GM18499 (cell line): ENCODE measurements at regions not wholly inside any gene's neighbourhood (a gene's known extent, or its start where the extent isn't known, plus 50 kb on each side); places are given as distances from the start of the nearest gene placed in this dataset.
A peak's percentile ranks its signal among the peaks of the same experiment; 100 is the strongest.
"Not testable (repeated sequence)": the region's sequence is repeated elsewhere in the genome, so short reads cannot be mapped to it uniquely, and the experiment has no call there.

Experiments
- ATAC-seq: cut with Tn5 transposase; IDR thresholded peaks from one replicate; pipeline ENCODE4 v1.9.1; 2021; ENCODE audit warnings: moderate number of reproducible peaks; ENCODE audit not compliant: insufficient read depth, unreplicated experiment

- no peak for ATAC-seq
These were observed 368.3 kb upstream of the OLFM3 start for GRCh38 chr1:102365071-102365470.

- ATAC-seq: no peak
These were observed 339.9 kb upstream of the OLFM3 start for GRCh38 chr1:102336602-102337001.

GRCh38 chr1:102318104-102318806 lies 321.5 kb upstream of the OLFM3 start:
- ATAC-seq: no peak

GRCh38 chr1:102315096-102315495 lies 318.4 kb upstream of the OLFM3 start:
- ATAC-seq: no peak

GRCh38 chr1:102296116-102296515 lies 299.4 kb upstream of the OLFM3 start:
- no peak for ATAC-seq

- no peak for ATAC-seq
These were observed 286.2 kb upstream of the OLFM3 start for GRCh38 chr1:102282955-102283354.

- no peak for ATAC-seq
These were observed 266.3 kb upstream of the OLFM3 start for GRCh38 chr1:102262994-102263393.

- ATAC-seq: no peak
These were observed 256.2 kb upstream of the OLFM3 start for GRCh38 chr1:102252731-102253505.

GRCh38 chr1:102241431-102242338 lies 245.0 kb upstream of the OLFM3 start:
- peak; percentile 68 for ATAC-seq

- ATAC-seq: no peak
These were observed 242.5 kb upstream of the OLFM3 start for GRCh38 chr1:102239247-102239646.

GRCh38 chr1:102234753-102235359 lies 238.1 kb upstream of the OLFM3 start:
- ATAC-seq: no peak

- ATAC-seq: no peak
These were observed 222.7 kb upstream of the OLFM3 start for GRCh38 chr1:102219463-102219862.

GRCh38 chr1:102210891-102211290 lies 214.2 kb upstream of the OLFM3 start:
- not testable (repeated sequence) for ATAC-seq

- no peak for ATAC-seq
These were observed 195.0 kb upstream of the OLFM3 start for GRCh38 chr1:102191723-102192122.

GRCh38 chr1:102190429-102190828 lies 193.7 kb upstream of the OLFM3 start:
- no peak for ATAC-seq

- no peak for ATAC-seq
These were observed 189.8 kb upstream of the OLFM3 start for GRCh38 chr1:102186536-102186935.

- ATAC-seq: no peak
These were observed 188.5 kb upstream of the OLFM3 start for GRCh38 chr1:102185260-102185659.

GRCh38 chr1:102184477-102184876 lies 187.8 kb upstream of the OLFM3 start:
- ATAC-seq: no peak

GRCh38 chr1:102183711-102184110 lies 187.0 kb upstream of the OLFM3 start:
- no peak for ATAC-seq

- ATAC-seq: no peak
These were observed 186.0 kb upstream of the OLFM3 start for GRCh38 chr1:102182603-102183260.
